ENCODE measurements at regions not wholly inside any gene's neighbourhood (a gene's known extent, or its start where the extent isn't known, plus 50 kb on each side); places are given as distances from the start of the nearest gene placed in this dataset.

DNA sequence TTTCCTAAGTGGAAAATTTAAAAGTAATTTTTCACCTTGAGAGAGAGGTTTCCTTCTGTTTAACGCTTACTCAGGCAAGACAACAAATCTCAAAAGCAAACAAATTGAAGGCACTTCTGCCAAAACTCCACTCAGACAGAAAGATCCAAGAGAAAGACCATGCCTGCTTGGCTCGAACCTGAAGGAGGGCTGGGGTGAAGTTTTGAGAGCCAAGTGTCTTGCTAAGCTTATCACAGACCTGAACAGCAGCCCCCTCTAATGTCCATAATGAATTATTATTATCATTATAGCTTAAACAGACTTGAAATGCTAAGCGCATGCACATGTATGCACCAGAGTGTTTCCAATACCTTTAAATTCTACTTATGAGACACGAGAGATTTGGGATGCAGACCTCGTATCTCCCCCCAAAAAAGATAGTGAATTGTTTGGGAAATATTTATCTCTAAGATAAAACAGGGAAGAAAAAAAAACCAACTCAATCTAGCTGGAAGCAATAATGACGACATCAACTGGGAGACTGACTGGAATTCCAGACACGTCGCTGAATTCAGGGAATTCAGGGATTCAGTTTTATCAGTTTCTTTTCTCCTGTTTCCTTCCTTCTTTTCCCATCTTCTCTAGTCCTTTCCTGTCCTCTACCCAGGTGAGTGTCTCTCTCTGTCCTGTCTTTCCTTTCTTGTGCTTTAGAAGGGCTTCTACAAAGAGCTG is 473.2 kb downstream of the RBFOX1 start:
- DNase-seq (ENCODE audit: low spot score in 2 of 2): no peak
- no peaks in the 10 kb centered on the region for H3K27me3 ChIP-seq
- H3K27ac ChIP-seq: no peak overlapping the region
- TF ChIP-seq, protein P1, sequence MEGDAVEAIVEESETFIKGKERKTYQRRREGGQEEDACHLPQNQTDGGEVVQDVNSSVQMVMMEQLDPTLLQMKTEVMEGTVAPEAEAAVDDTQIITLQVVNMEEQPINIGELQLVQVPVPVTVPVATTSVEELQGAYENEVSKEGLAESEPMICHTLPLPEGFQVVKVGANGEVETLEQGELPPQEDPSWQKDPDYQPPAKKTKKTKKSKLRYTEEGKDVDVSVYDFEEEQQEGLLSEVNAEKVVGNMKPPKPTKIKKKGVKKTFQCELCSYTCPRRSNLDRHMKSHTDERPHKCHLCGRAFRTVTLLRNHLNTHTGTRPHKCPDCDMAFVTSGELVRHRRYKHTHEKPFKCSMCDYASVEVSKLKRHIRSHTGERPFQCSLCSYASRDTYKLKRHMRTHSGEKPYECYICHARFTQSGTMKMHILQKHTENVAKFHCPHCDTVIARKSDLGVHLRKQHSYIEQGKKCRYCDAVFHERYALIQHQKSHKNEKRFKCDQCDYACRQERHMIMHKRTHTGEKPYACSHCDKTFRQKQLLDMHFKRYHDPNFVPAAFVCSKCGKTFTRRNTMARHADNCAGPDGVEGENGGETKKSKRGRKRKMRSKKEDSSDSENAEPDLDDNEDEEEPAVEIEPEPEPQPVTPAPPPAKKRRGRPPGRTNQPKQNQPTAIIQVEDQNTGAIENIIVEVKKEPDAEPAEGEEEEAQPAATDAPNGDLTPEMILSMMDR (IDR thresholded peaks at IDR 0.05): no peak
- H3K4me1 ChIP-seq: no peaks in the 10 kb centered on the region
- intact Hi-C loops (cut with DNase I): no loop called here
- no peak overlapping the region for H3K4me3 ChIP-seq
- no peaks in the 10 kb centered on the region for H3K36me3 ChIP-seq
- H3K9me3 ChIP-seq: no peaks in the 10 kb centered on the region

- H3K27ac ChIP-seq: no peak overlapping the region
- H3K27me3 ChIP-seq: no peaks in the 10 kb centered on the region
- no peaks in the 10 kb centered on the region for H3K36me3 ChIP-seq
- no peak overlapping the region for H3K4me3 ChIP-seq
- no peaks in the 10 kb centered on the region for H3K4me1 ChIP-seq
- DNase-seq (ENCODE audit: low spot score in 2 of 2): no peak
- intact Hi-C loops (cut with DNase I): no loop called here
- no peaks in the 10 kb centered on the region for H3K9me3 ChIP-seq
- TF ChIP-seq, protein P1 (IDR thresholded peaks at IDR 0.05): no peak
Observed at GRCh38 chr16:7804635-7805195, 472.1 kb downstream of the RBFOX1 start.

DNA sequence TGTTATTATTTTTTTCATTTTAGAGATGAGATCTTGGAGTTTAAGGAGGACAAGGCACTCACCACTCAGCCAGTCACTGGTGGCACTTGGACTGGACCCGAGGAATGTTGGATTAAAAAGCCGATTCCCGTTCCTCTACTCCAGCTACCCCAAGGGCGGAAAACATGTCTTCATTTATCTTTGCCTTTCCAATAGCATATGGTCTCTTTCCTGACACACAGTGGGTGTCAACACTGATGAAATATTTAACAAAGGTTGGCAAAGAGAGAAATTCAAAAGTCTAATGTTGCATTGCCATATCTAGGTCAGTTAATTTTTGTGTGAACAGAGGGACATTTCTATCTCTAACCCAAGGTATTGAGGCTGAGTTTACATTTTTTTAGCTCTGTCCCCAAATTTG is 459.7 kb downstream of the RBFOX1 start:
- H3K4me1 ChIP-seq: no peaks in the 10 kb centered on the region
- no peak overlapping the region for H3K27ac ChIP-seq
- no peaks in the 10 kb centered on the region for H3K36me3 ChIP-seq
- TF ChIP-seq, protein P1 (IDR thresholded peaks at IDR 0.05): no peak
- H3K27me3 ChIP-seq: no peaks in the 10 kb centered on the region
- intact Hi-C loops (cut with DNase I): no loop called here
- DNase-seq (ENCODE audit: low spot score in 2 of 2): no peak
- no peaks in the 10 kb centered on the region for H3K9me3 ChIP-seq
- no peak overlapping the region for H3K4me3 ChIP-seq

- TF ChIP-seq, protein P1 (IDR thresholded peaks at IDR 0.05): no peak
- H3K9me3 ChIP-seq: no peaks in the 10 kb centered on the region
Observed at GRCh38 chr16:7791028-7791590, 458.5 kb downstream of the RBFOX1 start.

DNA sequence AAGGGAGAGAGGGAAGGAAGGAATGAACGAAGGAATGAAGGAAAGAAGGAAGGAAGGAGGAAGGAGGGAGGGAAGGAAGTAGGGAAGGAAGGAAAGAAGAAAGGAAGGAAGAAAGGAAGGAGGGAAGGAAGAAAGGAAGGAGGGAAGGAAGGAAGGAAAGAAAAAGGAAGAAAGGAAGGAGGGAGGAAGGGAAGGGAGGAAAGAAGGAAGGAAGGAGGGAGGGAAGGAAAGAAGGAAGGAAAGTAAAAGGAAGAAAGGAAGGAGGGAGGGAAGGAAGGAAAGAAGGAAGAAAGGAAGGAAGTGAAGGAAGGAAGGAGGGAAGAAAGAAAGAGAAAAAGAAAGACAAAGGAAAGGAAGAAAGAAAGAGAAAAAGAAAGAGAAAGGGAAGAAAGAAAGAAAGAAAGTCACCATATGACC is 442.4 kb downstream of the RBFOX1 start:
- Histone ChIP-seq H3K4me1 (no peaks in the 10 kb centered on the region), H3K4me3 (no peak overlapping the region), H3K27ac (no peak overlapping the region), H3K9me3 (no peaks in the 10 kb centered on the region), H3K27me3 (no peaks in the 10 kb centered on the region), H3K36me3 (no peaks in the 10 kb centered on the region)
- intact Hi-C loops (cut with DNase I): no loop called here
- TF ChIP-seq, protein P1 (IDR thresholded peaks at IDR 0.05): no peak
- no peak for DNase-seq (ENCODE audit: low spot score in 2 of 2)

More at GRCh38 chr16:7791028-7791590, 458.5 kb downstream of the RBFOX1 start:
- intact Hi-C loops (cut with DNase I): no loop called here
- H3K4me1 ChIP-seq: no peaks in the 10 kb centered on the region
- no peaks in the 10 kb centered on the region for H3K36me3 ChIP-seq
- H3K27ac ChIP-seq: no peak overlapping the region
- no peak overlapping the region for H3K4me3 ChIP-seq
- no peaks in the 10 kb centered on the region for H3K27me3 ChIP-seq
- no peak for DNase-seq (ENCODE audit: low spot score in 2 of 2)
